ENCODE measurements at regions not wholly inside any gene's neighbourhood (a gene's known extent, or its start where the extent isn't known, plus 50 kb on each side); places are given as distances from the start of the nearest gene placed in this dataset.
"Not testable (repeated sequence)": the region's sequence is repeated elsewhere in the genome, so short reads cannot be mapped to it uniquely, and the experiment has no call there.

- no peak for DNase-seq
Measured at GRCh38 chr3:117809186-117810081, 1099.9 kb downstream of the TUSC7 start.

- no peak for DNase-seq
Measured at GRCh38 chr3:117811786-117812185, 1102.2 kb downstream of the TUSC7 start.

- DNase-seq: no peak
Measured at GRCh38 chr3:117814975-117815374, 1105.4 kb downstream of the TUSC7 start.

GRCh38 chr3:117817103-117817502, 1107.5 kb downstream of the TUSC7 start:
- DNase-seq: no peak

DNA sequence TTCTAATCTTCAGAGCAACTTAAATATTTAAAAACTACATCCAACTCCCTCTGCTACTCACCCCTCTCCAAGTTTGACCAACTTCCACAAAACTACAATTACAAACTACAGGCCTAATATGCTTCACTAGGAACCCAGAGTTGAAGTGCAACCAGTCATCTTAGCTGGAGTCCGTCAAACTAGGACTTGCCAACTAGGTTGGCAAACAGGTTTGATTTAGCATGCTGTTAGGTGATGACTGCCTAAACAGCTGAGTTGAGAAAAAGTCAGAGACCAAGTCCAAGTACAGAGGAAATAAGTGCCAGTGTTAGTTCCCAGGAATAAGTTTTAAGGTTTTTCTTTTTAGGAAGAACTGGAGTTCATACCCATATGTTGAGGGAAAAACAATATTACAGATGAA, 1109.0 kb downstream of the TUSC7 start:
- DNase-seq: no peak

DNA sequence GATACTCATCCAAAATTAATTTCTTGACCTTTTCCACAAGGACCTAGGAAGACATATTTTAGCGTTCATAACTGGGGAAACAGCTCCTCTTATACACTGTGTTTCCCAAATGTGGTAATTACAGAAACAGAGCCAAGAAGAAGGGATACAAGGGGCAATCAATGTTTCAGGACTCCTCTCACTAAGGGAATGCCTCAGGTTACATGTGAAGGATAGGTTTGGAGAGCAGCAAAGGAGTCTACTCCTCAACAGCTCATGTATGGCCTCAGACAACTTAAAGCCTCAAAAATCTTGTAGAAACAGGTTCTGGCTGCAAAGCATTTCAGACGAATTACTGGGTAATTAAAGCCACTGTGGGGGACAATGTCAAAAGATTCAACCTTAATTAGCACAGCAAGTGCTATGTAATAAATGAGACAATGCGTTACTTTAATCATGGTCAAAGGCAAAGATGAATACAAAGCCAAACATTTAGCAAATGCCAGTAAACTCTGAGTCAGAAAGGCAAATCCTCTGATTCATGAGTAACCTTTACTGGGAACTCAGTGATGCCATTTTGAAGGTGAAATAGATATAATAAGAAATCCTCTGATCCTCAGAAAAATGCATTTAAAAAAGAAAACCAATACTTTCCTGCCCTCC, 1111.2 kb downstream of the TUSC7 start:
- DNase-seq: no peak

DNA sequence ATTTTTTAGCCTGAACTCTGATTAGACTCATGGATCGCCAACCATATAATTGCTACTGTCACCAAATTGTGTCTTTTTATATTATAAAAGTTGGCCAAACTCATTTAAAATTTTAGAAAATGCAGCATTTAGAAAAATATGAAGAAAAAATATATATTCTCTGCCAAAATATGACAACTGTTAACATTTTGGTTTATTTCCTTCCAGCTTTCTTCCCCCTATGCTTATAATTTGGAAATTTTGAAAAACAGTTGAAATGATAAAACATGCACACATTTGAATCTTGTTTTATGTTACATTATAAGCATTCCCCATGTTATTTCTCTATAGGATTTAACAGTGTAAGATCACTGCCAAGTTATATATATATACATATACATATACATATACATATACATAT, 1112.8 kb downstream of the TUSC7 start:
- DNase-seq: no peak

- DNase-seq: no peak
Measured at GRCh38 chr3:117836296-117836695, 1126.7 kb downstream of the TUSC7 start.

GRCh38 chr3:117837391-117837790, 1127.8 kb downstream of the TUSC7 start:
- no peak for DNase-seq

DNA sequence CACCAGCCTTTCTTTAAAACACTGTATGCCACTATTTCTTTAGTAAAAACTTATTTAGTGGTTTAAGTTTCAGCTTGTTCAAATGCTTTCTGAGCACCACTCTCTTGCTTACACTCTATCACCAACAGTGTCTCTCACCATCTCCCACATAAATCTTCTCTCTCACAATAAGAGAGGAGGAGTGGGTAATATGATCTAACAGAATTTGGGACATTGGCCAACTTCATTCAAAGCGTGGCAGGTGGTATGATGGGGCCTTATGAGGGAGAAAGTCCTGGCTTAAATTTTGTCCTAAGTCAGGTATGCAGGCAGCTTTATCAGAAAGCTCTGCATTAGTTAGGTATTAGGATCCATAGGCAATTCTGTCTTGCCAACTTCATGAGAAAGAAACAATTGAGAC, 1132.5 kb downstream of the TUSC7 start:
- no peak for DNase-seq

- DNase-seq: no peak
Measured at GRCh38 chr3:117843356-117843755, 1133.8 kb downstream of the TUSC7 start.

GRCh38 chr3:117844676-117845075, 1135.1 kb downstream of the TUSC7 start:
- no peak for DNase-seq

DNA sequence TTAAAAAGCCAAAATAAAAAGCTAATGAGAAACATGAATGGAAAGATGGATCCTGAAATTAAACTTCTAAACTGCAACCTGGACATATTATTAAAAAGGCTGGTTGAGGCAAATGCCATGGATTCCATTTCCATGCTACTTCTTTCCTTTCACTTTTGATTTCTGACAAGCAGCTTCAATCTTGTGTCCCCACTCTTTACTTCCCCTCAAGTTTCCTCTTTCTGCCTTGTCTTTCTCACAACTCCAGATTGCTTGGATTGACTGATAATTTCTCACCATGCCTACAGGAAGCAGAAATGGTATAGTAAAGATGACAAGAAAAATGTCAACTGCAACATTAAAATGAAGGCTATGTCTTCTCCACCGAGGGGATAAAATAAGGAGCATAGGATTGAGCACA, 1136.7 kb downstream of the TUSC7 start:
- no peak for DNase-seq

DNA sequence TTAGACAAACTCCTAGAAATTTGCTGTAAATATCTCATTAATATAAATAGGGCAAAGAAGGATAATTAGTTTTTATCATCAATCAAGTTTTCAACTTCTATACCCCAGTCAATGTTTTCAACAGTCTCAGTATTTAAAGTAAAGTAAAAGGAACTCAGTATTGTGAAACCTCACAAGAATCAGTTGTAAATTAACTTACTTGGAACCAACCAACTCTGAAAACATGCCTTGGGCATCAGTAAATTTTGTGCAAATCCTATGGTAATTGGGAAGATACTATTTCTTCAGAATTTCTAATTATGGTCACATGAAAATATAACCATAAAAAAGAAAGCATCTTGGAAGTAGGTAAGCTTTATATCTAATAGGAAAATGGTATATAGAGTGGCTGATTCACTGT, 1139.0 kb downstream of the TUSC7 start:
- DNase-seq: no peak

DNA sequence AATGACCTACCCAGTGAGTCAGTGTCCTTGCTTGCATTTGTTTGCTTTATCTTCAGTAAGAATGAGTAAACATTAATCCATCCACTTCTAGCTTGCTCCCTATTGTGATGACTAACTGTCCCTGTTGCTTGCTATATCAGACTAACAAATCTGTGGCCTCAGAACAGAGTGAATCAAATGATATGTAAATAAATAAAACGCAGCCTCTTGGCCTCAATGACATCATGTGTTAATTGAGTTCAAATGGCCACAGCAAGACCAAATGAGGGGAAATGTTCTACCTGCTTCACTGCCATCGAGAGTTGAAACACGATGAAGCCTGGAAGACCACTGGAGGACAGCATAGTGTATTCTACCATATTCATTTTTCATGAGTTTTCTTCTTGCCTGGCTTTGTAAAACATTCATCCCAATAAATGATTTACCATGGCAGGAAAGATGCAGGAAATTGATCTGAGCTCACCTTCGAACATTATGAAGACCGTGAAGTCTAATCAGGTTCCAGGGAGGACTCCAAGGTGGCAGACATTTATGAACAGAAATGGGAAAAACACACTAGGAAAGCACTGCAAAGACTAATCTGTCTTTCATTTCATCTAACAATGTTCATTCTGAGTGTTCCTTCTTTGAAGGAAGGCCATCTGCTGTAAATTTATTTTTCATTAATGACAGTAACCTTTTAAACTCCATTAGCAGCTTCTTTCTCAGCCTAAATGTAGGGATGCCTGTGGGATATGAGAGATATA, 1144.5 kb downstream of the TUSC7 start:
- no peak for DNase-seq

DNA sequence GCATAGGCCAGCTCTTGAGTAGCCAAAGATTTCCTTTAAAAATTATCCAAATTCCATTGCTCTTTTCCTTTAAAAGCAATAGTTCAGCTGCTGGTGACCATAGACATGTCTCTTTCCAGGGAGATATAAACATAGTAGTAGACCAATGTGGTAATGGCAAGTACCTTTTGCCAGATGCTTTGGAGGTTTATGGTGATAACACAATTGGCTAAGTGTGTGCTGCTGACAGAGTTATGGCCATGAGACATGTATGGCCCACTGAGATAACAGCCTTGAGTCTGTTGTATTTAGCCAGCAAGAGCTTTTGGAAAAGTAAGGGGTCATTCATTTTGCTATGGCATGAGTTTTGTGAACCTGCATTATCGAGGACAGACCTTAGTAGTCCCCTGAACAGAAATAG, 1146.8 kb downstream of the TUSC7 start:
- no peak for DNase-seq

GRCh38 chr3:117863146-117863545, 1153.6 kb downstream of the TUSC7 start:
- no peak for DNase-seq

DNA sequence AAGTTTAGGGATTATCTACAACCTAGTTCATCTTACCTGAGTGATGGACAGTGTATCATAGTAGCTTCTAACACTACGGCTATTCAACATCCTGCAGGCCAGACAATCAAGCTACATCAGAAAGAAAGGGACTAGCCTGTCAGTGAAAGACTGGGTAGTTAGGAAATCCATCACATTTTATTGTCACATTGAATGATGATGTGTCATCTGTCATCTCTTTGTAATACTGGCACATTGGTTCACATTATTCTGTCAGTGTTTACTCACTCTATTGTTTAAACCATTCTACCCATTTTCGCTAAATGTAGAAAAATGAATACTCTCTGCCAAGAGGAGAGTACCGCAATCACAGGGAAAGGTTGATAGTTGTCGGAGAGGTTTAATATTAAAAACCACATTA, 1155.8 kb downstream of the TUSC7 start:
- DNase-seq: no peak

DNA sequence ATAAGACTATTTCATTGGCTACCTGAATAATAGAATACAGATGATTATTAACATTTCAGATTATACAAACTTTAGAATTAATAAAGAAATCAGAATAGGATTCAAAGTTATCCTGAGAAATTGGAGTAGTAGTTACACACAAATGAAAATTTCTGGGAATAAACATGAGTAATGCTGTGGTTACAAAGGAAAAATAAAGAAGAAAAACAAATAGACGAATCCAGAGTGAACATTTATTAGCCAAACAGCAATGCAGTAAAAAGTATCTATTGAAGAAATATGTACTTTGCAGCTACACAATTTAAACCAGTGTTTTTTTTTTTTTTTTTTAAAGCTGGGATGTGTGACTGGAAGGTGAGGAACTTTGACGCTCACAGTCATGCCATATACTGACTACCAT, 1159.2 kb downstream of the TUSC7 start:
- DNase-seq: no peak

- DNase-seq: no peak
Measured at GRCh38 chr3:117871934-117872333, 1162.4 kb downstream of the TUSC7 start.

DNA sequence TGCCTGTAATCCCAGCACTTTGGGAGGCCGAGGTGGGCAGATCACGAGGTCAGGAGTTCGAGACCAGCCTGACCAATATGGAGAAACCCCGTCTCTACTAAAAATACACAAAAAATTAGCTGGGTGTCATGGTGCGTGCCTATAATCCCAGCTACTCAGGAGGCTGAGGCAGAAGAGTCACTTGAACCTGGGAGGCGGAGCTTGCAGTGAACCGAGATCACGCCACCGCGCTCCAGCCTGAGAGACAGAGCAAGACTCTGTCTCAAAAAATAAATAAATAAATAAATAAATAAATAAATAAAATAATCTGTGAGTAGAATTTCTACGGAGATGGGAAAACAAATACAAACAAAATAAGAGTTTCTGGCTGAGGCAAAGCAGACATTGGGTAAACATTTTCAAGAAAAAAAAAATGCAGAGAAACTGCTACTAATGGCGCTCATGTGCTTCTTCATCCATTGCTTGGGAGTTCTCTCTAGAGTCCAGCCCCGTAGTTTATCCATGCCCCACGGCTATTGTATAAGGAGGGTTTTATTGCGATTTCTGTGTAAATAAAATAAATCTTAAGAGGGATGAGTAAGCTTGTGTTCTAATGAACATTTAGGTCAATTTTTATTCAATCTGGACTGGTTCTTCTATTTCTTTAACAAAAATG, 1161.9 kb downstream of the IGSF11 start:
- not testable (repeated sequence) for DNase-seq

- DNase-seq: no peak
Measured at GRCh38 chr3:117873249-117873600, 1161.4 kb downstream of the IGSF11 start.

GRCh38 chr3:117874028-117874690, 1160.5 kb downstream of the IGSF11 start:
- no peak for DNase-seq
